ENCODE measurements at regions not wholly inside any gene's neighbourhood (a gene's known extent, or its start where the extent isn't known, plus 50 kb on each side); places are given as distances from the start of the nearest gene placed in this dataset.

DNA sequence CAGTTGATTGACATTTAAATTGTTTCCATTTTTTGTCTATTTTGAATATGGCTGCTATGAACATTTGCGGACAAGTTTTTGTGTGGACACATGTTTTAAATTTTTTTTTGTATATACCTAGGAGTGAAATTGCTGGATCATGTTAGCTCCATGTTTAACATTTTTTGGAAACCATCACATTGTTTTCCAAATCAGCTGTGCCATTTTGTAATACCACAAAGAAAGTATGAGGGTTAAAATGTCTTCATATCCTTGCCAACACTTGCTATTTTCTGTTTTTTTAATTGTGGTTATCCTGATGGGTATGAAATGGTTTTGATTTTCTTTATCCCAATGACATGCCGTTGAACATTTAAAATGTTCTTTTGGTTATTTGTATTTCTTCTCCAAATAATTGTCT lies 52.1 kb downstream of the CARTPT start:
- no peaks in the 10 kb centered on the region for H3K36me3 ChIP-seq
- no peak overlapping the region for H3K4me3 ChIP-seq (ENCODE audit: low read depth, low read length)
- no peak for DNase-seq
- H3K27me3 ChIP-seq (ENCODE audit: insufficient read depth, low read depth, severe bottlenecking), result no peaks in the 10 kb centered on the region
- TF ChIP-seq, protein P1, sequence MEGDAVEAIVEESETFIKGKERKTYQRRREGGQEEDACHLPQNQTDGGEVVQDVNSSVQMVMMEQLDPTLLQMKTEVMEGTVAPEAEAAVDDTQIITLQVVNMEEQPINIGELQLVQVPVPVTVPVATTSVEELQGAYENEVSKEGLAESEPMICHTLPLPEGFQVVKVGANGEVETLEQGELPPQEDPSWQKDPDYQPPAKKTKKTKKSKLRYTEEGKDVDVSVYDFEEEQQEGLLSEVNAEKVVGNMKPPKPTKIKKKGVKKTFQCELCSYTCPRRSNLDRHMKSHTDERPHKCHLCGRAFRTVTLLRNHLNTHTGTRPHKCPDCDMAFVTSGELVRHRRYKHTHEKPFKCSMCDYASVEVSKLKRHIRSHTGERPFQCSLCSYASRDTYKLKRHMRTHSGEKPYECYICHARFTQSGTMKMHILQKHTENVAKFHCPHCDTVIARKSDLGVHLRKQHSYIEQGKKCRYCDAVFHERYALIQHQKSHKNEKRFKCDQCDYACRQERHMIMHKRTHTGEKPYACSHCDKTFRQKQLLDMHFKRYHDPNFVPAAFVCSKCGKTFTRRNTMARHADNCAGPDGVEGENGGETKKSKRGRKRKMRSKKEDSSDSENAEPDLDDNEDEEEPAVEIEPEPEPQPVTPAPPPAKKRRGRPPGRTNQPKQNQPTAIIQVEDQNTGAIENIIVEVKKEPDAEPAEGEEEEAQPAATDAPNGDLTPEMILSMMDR (IDR thresholded peaks at IDR 0.05; ENCODE audit: low read depth, low read length), result no peak
- H3K9me3 ChIP-seq (ENCODE audit: severe bottlenecking), result no peaks in the 10 kb centered on the region
- H3K27ac ChIP-seq, result no peak overlapping the region

GRCh38 chr5:71778678-71779276 lies 59.7 kb downstream of the CARTPT start:
- TF ChIP-seq, protein P1 (IDR thresholded peaks at IDR 0.05; ENCODE audit: low read depth, low read length), result peak; percentile 76
- Histone ChIP-seq H3K9me3 (ENCODE audit: severe bottlenecking) (no peaks in the 10 kb centered on the region), H3K27ac (no peak overlapping the region), H3K4me3 (ENCODE audit: low read depth, low read length) (no peak overlapping the region), H3K27me3 (ENCODE audit: insufficient read depth, low read depth, severe bottlenecking) (no peaks in the 10 kb centered on the region), H3K36me3 (no peaks in the 10 kb centered on the region)
- peak; percentile 51 for DNase-seq

DNA sequence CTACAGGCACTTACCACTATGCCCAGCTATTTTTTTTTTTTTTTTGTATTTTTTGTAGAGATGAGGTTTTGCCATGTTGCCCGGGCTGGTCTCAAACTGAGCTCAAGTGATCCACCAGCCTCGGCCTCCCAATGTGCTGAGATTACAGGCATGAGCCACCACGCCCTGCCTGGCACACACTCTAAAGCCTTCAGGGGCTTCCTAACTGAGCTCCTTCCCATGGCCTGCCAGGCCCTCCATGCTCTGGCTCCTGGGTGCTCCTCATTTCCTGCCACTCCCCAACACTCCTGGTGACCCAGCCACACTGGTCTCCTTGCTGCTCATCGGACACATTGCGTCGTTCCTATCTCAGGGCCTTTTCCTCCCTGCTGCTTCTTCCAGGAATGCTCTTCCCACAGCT lies 61.5 kb downstream of the CARTPT start:
- DNase-seq, result no peak
- Histone ChIP-seq H3K27ac (no peak overlapping the region), H3K4me3 (ENCODE audit: low read depth, low read length) (no peak overlapping the region), H3K9me3 (ENCODE audit: severe bottlenecking) (no peaks in the 10 kb centered on the region), H3K36me3 (no peaks in the 10 kb centered on the region), H3K27me3 (ENCODE audit: insufficient read depth, low read depth, severe bottlenecking) (no peaks in the 10 kb centered on the region)
- TF ChIP-seq, protein P1 (IDR thresholded peaks at IDR 0.05; ENCODE audit: low read depth, low read length), result no peak

DNA sequence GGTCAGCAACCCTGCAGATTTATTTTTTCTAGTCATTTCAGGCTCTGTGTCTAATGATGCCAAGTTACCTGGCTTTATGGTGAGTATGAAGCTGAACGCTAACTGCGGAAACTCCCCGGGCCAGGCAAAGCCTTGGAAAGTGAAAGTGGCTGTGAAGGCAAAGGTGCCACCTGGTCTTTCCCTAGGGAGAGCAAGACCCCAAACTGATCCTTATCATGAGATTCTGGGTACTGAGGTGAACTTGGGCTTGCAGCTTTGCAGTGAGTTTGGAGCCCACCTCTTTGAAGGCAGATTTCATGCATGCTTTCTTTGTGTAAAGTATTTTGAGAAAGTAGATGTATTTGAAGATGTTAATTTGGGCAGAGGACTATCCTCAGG lies 63.3 kb downstream of the CARTPT start:
- no peak for DNase-seq
- Histone ChIP-seq H3K27ac (no peak overlapping the region), H3K27me3 (ENCODE audit: insufficient read depth, low read depth, severe bottlenecking) (no peaks in the 10 kb centered on the region), H3K36me3 (no peaks in the 10 kb centered on the region), H3K4me3 (ENCODE audit: low read depth, low read length) (no peak overlapping the region), H3K9me3 (ENCODE audit: severe bottlenecking) (no peaks in the 10 kb centered on the region)
- TF ChIP-seq, protein P1 (IDR thresholded peaks at IDR 0.05; ENCODE audit: low read depth, low read length), result no peak

GRCh38 chr5:71782771-71783770 lies 64.0 kb downstream of the CARTPT start:
- Histone ChIP-seq H3K4me3 (ENCODE audit: low read depth, low read length) (no peak overlapping the region; the same call in 1 of the 2 replicates), H3K27ac (peak overlapping the region; percentile 31), H3K9me3 (ENCODE audit: severe bottlenecking) (no peaks in the 10 kb centered on the region)

More at GRCh38 chr5:71782771-71783770, 64.0 kb downstream of the CARTPT start:
- TF ChIP-seq, protein P1 (IDR thresholded peaks at IDR 0.05; ENCODE audit: low read depth, low read length), result peak; percentile 73
- Histone ChIP-seq H3K36me3 (no peaks in the 10 kb centered on the region), H3K27me3 (ENCODE audit: insufficient read depth, low read depth, severe bottlenecking) (no peaks in the 10 kb centered on the region)
- peak; percentile 91 for DNase-seq

Data from WERI-Rb-1 (cell line).